HL-60 (cell line): ENCODE measurements at regions not wholly inside any gene's neighbourhood (a gene's known extent, or its start where the extent isn't known, plus 50 kb on each side); places are given as distances from the start of the nearest gene placed in this dataset.

Experiments
- GABPA ChIP-seq: IDR thresholded peaks from 2 replicates; pipeline ENCODE4 v1.6.1; 2012; ENCODE audit warnings: low read depth
- TF ChIP-seq, protein P1 (sequence below): IDR thresholded peaks from one replicate; pipeline ENCODE4 v1.5.1; 2011; ENCODE audit warnings: low read length, control low read depth, inconsistent platforms; ENCODE audit not compliant: insufficient read depth

DNA sequence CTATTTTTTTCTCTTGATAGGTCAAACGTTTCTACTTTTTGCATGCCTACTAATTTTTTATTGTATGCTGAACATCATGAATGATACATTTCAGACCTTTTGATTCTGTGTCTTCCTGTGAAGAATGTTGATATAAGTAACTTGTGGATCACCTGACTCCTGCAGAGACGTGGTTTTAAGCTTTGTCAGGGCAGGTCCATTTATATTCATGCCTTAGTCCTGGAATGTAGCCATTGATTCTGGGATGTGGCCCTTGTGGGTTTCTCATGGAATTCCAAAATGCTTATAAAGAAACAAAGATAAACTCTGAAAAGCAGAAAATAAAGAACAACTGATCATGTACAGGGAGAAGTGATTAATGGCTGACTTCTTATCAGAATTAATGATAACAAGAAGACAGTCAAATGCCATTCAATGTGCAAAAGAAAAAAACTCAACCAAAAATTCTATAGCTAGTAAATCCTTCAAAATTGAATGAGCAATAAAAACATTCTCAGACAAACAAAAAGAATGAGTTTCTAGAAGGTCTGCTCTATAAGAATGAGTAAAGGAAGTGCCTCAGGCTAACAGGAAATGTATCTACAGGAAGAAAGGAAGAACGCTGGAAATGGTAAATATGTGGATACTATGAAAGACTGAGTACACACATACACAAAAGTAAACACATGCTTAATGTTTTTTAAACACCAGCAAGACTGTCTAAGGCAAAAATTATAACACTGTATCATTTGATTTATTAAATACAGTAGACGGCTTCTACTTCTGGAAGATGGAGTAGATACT lies 284.8 kb upstream of the DIO3 start:
- TF ChIP-seq, protein P1, sequence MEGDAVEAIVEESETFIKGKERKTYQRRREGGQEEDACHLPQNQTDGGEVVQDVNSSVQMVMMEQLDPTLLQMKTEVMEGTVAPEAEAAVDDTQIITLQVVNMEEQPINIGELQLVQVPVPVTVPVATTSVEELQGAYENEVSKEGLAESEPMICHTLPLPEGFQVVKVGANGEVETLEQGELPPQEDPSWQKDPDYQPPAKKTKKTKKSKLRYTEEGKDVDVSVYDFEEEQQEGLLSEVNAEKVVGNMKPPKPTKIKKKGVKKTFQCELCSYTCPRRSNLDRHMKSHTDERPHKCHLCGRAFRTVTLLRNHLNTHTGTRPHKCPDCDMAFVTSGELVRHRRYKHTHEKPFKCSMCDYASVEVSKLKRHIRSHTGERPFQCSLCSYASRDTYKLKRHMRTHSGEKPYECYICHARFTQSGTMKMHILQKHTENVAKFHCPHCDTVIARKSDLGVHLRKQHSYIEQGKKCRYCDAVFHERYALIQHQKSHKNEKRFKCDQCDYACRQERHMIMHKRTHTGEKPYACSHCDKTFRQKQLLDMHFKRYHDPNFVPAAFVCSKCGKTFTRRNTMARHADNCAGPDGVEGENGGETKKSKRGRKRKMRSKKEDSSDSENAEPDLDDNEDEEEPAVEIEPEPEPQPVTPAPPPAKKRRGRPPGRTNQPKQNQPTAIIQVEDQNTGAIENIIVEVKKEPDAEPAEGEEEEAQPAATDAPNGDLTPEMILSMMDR = no peak
- no peak for TF ChIP-seq GABPA
